Fibroblast of lung (primary cell): ENCODE measurements at regions not wholly inside any gene's neighbourhood (a gene's known extent, or its start where the extent isn't known, plus 50 kb on each side); places are given as distances from the start of the nearest gene placed in this dataset.
"Not testable (repeated sequence)": the region's sequence is repeated elsewhere in the genome, so short reads cannot be mapped to it uniquely, and the experiment has no call there.

Experiments
- DNase-seq, 2 donors: peaks; one replicate each; pipeline versions ENCODE4 v3.0.0 to v3.0.0-alpha.2; 2010; ENCODE audit warnings: low read depth in 2 of 2
- H2AFZ ChIP-seq: 2 replicates; pipeline ENCODE4 v1.5.1; 2012; ENCODE audit warnings: low read length, control low read depth, inconsistent platforms
- H3K27ac ChIP-seq: 2 replicates; pipeline ENCODE4 v1.5.1; 2011; ENCODE audit warnings: low read length, control low read depth; ENCODE audit not compliant: insufficient read depth
- H3K27me3 ChIP-seq: 2 replicates; pipeline ENCODE4 v1.5.1; 2011; ENCODE audit warnings: mild to moderate bottlenecking, low read length; ENCODE audit not compliant: control insufficient read depth, insufficient read depth
- H3K36me3 ChIP-seq: 2 replicates; pipeline ENCODE4 v1.5.1; 2011; ENCODE audit warnings: low read length; ENCODE audit not compliant: control insufficient read depth, insufficient read depth
- H3K4me1 ChIP-seq: 2 replicates; pipeline ENCODE4 v1.5.1; 2011; ENCODE audit warnings: low read length; ENCODE audit not compliant: control insufficient read depth, insufficient read depth; ENCODE audit errors: extremely low read depth
- H3K4me2 ChIP-seq: 2 replicates; pipeline ENCODE4 v1.5.1; 2011; ENCODE audit warnings: low read length, control low read depth; ENCODE audit not compliant: insufficient read depth; ENCODE audit errors: extremely low read depth
- H3K4me3 ChIP-seq, 4 experiments: fragments of 200-600 bp in 1 of 4; sonication (generic) in 1 of 4; replicated peaks in 1 of 4; 2 replicates each; pipeline ENCODE4 v1.5.1; 2011 to 2016; ENCODE audit warnings: low read length in 4 of 4, low read depth in 3 of 4, mild to moderate bottlenecking in 3 of 4, control low read depth in 2 of 4, inconsistent platforms in 1 of 4, mixed read lengths in 1 of 4; ENCODE audit not compliant: insufficient read depth in 1 of 4; ENCODE audit errors: control extremely low read depth in 1 of 4
- H3K79me2 ChIP-seq: 2 replicates; pipeline ENCODE4 v1.5.1; 2012; ENCODE audit warnings: mild to moderate bottlenecking, low read length, inconsistent platforms; ENCODE audit not compliant: control insufficient read depth, insufficient read depth
- H3K9ac ChIP-seq: 2 replicates; pipeline ENCODE4 v1.5.1; 2011; ENCODE audit warnings: mild to moderate bottlenecking, low read length, control low read depth; ENCODE audit not compliant: insufficient read depth
- H3K9me3 ChIP-seq: 2 replicates; pipeline ENCODE4 v1.5.1; 2012; ENCODE audit warnings: low read depth, low read length; ENCODE audit not compliant: control insufficient read depth, insufficient read depth
- H4K20me1 ChIP-seq: 2 replicates; pipeline ENCODE4 v1.5.1; 2011; ENCODE audit warnings: low read length; ENCODE audit not compliant: control insufficient read depth, insufficient read depth; ENCODE audit errors: extremely low read depth
- EZH2 ChIP-seq: IDR thresholded peaks from 2 replicates; pipeline ENCODE4 v1.5.1; 2012; ENCODE audit warnings: low read length, control low read depth, mild to moderate bottlenecking; ENCODE audit errors: missing control alignments
- TF ChIP-seq, protein P1 (sequence below), 2 donors: IDR thresholded peaks in 1 of 2; conservative IDR thresholded peaks in 1 of 2; 1 replicate in 1 of 2; 2 replicates in 1 of 2; pipeline ENCODE4 v1.5.1; 2011 to 2012; ENCODE audit warnings: low read length in 2 of 2, control low read depth in 1 of 2, inconsistent platforms in 1 of 2, low read depth in 1 of 2, mild to moderate bottlenecking in 1 of 2

DNA sequence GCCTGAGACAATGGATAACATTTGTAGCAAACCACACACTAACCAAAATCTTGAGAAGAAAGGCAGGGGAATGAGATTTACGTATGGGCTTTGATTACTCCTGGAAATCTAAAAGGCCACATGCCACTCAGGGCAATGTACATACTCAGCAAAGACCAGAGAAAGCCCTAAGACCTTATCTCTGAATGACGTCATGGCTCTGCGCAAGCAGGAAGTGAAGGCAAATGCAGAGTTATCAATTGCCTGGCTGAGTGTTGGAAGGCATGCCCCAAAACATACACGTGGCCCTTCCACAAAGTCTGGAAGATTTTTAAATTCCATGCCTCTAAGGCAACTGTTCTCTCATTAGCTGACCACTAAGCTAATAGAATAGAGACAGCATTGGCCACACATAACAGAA lies 90.9 kb upstream of the NRBF2 start:
- Histone ChIP-seq H3K9me3 (no peaks in the 10 kb centered on the region), H3K36me3 (no peaks in the 10 kb centered on the region), H3K4me2 (no peak overlapping the region), H2AFZ (no peak overlapping the region), H3K4me1 (no peaks in the 10 kb centered on the region), H3K9ac (no peak overlapping the region), H4K20me1 (no peaks in the 10 kb centered on the region), H3K27me3 (no peaks in the 10 kb centered on the region), H3K27ac (no peak overlapping the region), H3K4me3 (no peak overlapping the region), H3K79me2 (no peaks in the 10 kb centered on the region)
- TF ChIP-seq, protein P1, sequence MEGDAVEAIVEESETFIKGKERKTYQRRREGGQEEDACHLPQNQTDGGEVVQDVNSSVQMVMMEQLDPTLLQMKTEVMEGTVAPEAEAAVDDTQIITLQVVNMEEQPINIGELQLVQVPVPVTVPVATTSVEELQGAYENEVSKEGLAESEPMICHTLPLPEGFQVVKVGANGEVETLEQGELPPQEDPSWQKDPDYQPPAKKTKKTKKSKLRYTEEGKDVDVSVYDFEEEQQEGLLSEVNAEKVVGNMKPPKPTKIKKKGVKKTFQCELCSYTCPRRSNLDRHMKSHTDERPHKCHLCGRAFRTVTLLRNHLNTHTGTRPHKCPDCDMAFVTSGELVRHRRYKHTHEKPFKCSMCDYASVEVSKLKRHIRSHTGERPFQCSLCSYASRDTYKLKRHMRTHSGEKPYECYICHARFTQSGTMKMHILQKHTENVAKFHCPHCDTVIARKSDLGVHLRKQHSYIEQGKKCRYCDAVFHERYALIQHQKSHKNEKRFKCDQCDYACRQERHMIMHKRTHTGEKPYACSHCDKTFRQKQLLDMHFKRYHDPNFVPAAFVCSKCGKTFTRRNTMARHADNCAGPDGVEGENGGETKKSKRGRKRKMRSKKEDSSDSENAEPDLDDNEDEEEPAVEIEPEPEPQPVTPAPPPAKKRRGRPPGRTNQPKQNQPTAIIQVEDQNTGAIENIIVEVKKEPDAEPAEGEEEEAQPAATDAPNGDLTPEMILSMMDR (conservative IDR thresholded peaks at IDR 0.05 in 1 of 2, IDR thresholded peaks at IDR 0.05 in 1 of 2; ENCODE audit: low read depth in 1 of 2, low read length in 2 of 2) = no peak
- no peak for TF ChIP-seq EZH2
- peak in 1 of 2 donors; percentile 75 for DNase-seq

GRCh38 chr10:63033616-63034185 lies 99.4 kb upstream of the NRBF2 start:
- not testable (repeated sequence) for DNase-seq, H2AFZ ChIP-seq, H3K4me3 ChIP-seq, H3K9me3 ChIP-seq, H3K4me2 ChIP-seq, H4K20me1 ChIP-seq, H3K4me1 ChIP-seq, H3K79me2 ChIP-seq, H3K9ac ChIP-seq, H3K27ac ChIP-seq, H3K36me3 ChIP-seq, H3K27me3 ChIP-seq

DNA sequence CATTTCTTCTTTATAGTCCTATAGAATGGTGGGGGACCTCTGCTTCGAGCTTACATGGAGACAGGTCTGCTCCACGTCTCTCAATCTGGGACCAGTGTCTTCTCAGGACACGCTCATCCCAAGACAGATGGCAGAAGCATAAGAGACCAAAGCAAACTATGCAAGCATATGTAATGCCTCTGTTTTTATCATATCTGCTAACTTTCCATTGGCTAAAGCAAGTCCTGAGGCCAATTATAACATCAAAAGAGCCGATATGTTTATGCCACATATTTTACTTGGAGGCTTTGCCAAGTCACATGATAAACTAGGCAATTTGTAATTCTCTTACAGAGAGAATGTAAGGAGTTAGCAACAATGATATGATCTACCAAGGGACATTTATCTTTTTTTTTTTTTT lies 102.6 kb upstream of the NRBF2 start:
- TF ChIP-seq EZH2 = no peak
- TF ChIP-seq, protein P1 (conservative IDR thresholded peaks at IDR 0.05 in 1 of 2, IDR thresholded peaks at IDR 0.05 in 1 of 2; ENCODE audit: low read depth in 1 of 2, low read length in 2 of 2) = no peak
- Histone ChIP-seq H3K79me2 (no peaks in the 10 kb centered on the region), H3K9me3 (no peaks in the 10 kb centered on the region), H3K4me2 (no peak overlapping the region), H3K4me3 (no peak overlapping the region), H3K27me3 (no peaks in the 10 kb centered on the region), H3K9ac (no peak overlapping the region), H2AFZ (peak overlapping the region; percentile 29), H3K27ac (no peak overlapping the region), H3K36me3 (no peaks in the 10 kb centered on the region), H3K4me1 (no peaks in the 10 kb centered on the region), H4K20me1 (no peaks in the 10 kb centered on the region)
- DNase-seq = peak in 1 of 2 donors; percentile 17
